ENCODE measurements at regions not wholly inside any gene's neighbourhood (a gene's known extent, or its start where the extent isn't known, plus 50 kb on each side); places are given as distances from the start of the nearest gene placed in this dataset.

GRCh38 chr16:85448557-85449190, 164.4 kb upstream of the GSE1 start (continued):
- TF ChIP-seq ZNF281 (CRISPR knock-in tag; IDR thresholded peaks at IDR 0.05; ENCODE audit: borderline replicate concordance) (peak; percentile 87), BATF2 (CRISPR knock-in tag; IDR thresholded peaks at IDR 0.05) (peak; percentile 86), ZNF800 (CRISPR knock-in tag; IDR thresholded peaks at IDR 0.05) (peak; percentile 98), HDAC2 (CRISPR knock-in tag; IDR thresholded peaks at IDR 0.05) (peak; percentile 96), ZFYVE20 (CRISPR knock-in tag; IDR thresholded peaks at IDR 0.05; ENCODE audit: borderline replicate concordance, low read depth) (no peak), TERF1 (CRISPR knock-in tag; IDR thresholded peaks at IDR 0.05) (peak; percentile 25; the same call in 1 of the 2 replicates), ZNF354B (CRISPR knock-in tag; IDR thresholded peaks at IDR 0.05) (peak; percentile 83; the same call in 1 of the 2 replicates), THAP11 (CRISPR knock-in tag; IDR thresholded peaks at IDR 0.05) (peak; percentile 54), ZFP37 (CRISPR knock-in tag; IDR thresholded peaks at IDR 0.05; ENCODE audit: borderline replicate concordance) (peak; percentile 95), TMF1 (CRISPR knock-in tag; IDR thresholded peaks at IDR 0.05; ENCODE audit: low read depth) (peak; percentile 83), HOXA7 (CRISPR knock-in tag; IDR thresholded peaks at IDR 0.05) (0 out of 2 replicates have a peak, but pooled peaks have one; percentile 33), ZFAT (CRISPR knock-in tag; conservative IDR thresholded peaks at IDR 0.05) (peak; percentile 63; the same call in 1 of the 2 replicates), ZFP36L2 (CRISPR knock-in tag; IDR thresholded peaks at IDR 0.05) (no peak), MNT (IDR thresholded peaks at IDR 0.05) (peak; percentile 62), ZNF280B (CRISPR knock-in tag; IDR thresholded peaks at IDR 0.05; ENCODE audit: borderline replicate concordance) (0 out of 2 replicates have a peak, but pooled peaks have one; percentile 43), PPARG (CRISPR knock-in tag; conservative IDR thresholded peaks at IDR 0.05) (peak; percentile 80), MIER2 (CRISPR knock-in tag; IDR thresholded peaks at IDR 0.05) (peak; percentile 59; the same call in 1 of the 2 replicates), GLI4 (CRISPR knock-in tag; IDR thresholded peaks at IDR 0.05; ENCODE audit: borderline replicate concordance) (no peak; the same call in 1 of the 2 replicates)
